Esophagus squamous epithelium (tissue), 5 donors: ENCODE measurements at regions not wholly inside any gene's neighbourhood (a gene's known extent, or its start where the extent isn't known, plus 50 kb on each side); places are given as distances from the start of the nearest gene placed in this dataset.

ENCODE experiments used
- DNase-seq: peaks from one replicate; lab custom pipeline; 2025; lab: John Stamatoyannopoulos, UW
- H3K27ac ChIP-seq, 4 donors: fragments of 200-600 bp; sonication (generic); one replicate each; pipeline ENCODE4 v1.5.1; 2016 to 2019; ENCODE audit warnings: mild to moderate bottlenecking in 1 of 4
- H3K27me3 ChIP-seq, 4 donors: fragments of 200-600 bp; sonication (generic); 1 replicate in 3 of 4; 2 replicates in 1 of 4; pipeline versions ENCODE4 v1.5.1 to v1.6.0; 2017 to 2021; ENCODE audit warnings: antibody characterized with exemption in 1 of 4
- H3K36me3 ChIP-seq, 3 donors: fragments of 200-600 bp; sonication (generic); one replicate each; pipeline ENCODE4 v1.5.1; 2016 to 2019
- H3K4me1 ChIP-seq, 3 donors: fragments of 200-600 bp; sonication (generic); one replicate each; pipeline ENCODE4 v1.5.1; 2017 to 2019
- H3K4me3 ChIP-seq, 4 donors: fragments of 200-600 bp; sonication (generic); 1 replicate in 3 of 4; 2 replicates in 1 of 4; pipeline ENCODE4 v1.5.1; 2016 to 2019; ENCODE audit warnings: mild to moderate bottlenecking in 2 of 4, moderate library complexity in 1 of 4
- H3K9me3 ChIP-seq, 3 donors: fragments of 200-600 bp; sonication (generic); one replicate each; pipeline ENCODE4 v1.5.1; 2016 to 2019
- POLR2A ChIP-seq, 4 donors: fragments of 450-650 bp; IDR thresholded peaks; one replicate each; pipeline ENCODE4 v1.6.1; 2017; ENCODE audit warnings: antibody characterized with exemption in 4 of 4, mild to moderate bottlenecking in 4 of 4, moderate library complexity in 3 of 4
- WGBS, 2 donors: methylation state at CpG; one replicate each; pipeline ENCODE4 v1.1.5; 2018; 5-methylcytosine and 5-hydroxymethylcytosine counted together
- intact Hi-C: fragments of 100-400 bp; cut with DNase I; formaldehyde crosslinking; loops from one replicate; pipeline ENCODE4 v1.15.0; 2022
- TF ChIP-seq, protein P1 (sequence below), 6 experiments: fragments of 450-650 bp in 4 of 6; fragments of 200-600 bp in 2 of 6; sonication (generic) in 2 of 6; IDR thresholded peaks; one replicate each; pipeline ENCODE4 v1.5.1; 2016 to 2019; ENCODE audit warnings: antibody characterized with exemption in 6 of 6, mild to moderate bottlenecking in 4 of 6, moderate library complexity in 4 of 6
- donor health status: DM: yes; HTN: yes; CAD: no.

DNA sequence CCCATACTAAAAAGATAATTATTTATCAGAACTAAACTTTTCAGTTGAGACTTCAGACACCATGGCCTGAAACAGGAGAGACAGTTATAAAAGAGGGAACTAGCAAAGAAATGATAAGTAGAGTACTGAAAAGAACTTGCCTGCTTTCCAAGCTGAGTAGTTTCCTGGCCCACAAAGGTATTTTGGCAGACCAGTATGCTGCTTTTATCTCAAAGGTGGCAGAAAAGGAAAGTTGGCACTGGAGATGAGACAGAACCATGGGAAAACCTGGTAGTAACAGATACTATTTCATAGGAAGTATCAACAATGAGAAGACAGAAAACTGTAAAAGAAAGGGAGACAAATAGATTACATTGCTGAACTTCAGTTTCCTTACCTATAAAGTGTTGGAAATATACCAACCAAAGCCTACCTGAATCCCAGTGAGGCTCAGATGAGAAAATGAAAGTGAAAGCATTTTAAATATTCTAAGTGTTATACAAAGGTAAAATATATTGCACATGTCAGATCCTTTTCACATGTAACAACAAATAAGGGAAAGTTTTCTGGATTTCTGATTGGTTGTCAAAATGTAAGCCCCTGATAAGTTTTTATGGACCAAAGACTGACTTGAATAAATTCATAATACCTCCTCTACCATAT, 155.3 kb upstream of the FSCB start:
- no peak for DNase-seq
- no peak overlapping the region for H3K4me3 ChIP-seq
- no peaks in the 10 kb centered on the region for H3K27me3 ChIP-seq
- H3K27ac ChIP-seq = no peak overlapping the region
- intact Hi-C loops = no loop called here
- TF ChIP-seq, protein P1, sequence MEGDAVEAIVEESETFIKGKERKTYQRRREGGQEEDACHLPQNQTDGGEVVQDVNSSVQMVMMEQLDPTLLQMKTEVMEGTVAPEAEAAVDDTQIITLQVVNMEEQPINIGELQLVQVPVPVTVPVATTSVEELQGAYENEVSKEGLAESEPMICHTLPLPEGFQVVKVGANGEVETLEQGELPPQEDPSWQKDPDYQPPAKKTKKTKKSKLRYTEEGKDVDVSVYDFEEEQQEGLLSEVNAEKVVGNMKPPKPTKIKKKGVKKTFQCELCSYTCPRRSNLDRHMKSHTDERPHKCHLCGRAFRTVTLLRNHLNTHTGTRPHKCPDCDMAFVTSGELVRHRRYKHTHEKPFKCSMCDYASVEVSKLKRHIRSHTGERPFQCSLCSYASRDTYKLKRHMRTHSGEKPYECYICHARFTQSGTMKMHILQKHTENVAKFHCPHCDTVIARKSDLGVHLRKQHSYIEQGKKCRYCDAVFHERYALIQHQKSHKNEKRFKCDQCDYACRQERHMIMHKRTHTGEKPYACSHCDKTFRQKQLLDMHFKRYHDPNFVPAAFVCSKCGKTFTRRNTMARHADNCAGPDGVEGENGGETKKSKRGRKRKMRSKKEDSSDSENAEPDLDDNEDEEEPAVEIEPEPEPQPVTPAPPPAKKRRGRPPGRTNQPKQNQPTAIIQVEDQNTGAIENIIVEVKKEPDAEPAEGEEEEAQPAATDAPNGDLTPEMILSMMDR (IDR thresholded peaks at IDR 0.05) = no peak
- TF ChIP-seq POLR2A (IDR thresholded peaks at IDR 0.05) = no peak
- no peaks in the 10 kb centered on the region for H3K4me1 ChIP-seq
- H3K36me3 ChIP-seq = no peaks in the 10 kb centered on the region
- H3K9me3 ChIP-seq = no peaks in the 10 kb centered on the region

DNA sequence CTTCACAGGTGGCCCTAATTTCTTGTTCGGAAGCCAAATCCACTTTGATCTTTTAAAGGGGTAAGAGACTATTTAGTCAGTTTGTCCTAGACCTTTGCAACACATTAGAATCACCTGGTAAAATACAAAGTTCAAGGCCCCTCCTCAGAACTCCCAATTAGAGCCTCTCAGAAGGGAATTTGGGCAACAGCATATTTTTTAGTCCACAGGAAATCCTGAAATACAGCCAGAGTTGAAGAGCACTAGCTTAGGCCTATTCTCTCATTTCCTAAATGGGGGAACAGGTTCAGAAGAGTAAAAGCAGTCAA, 151.3 kb upstream of the FSCB start:
- TF ChIP-seq POLR2A (IDR thresholded peaks at IDR 0.05) = no peak
- TF ChIP-seq, protein P1 (IDR thresholded peaks at IDR 0.05) = no peak
- no peak for DNase-seq
- 55 to 84% methylated on average over 1 of the region's 1 CpG for WGBS, 2 donors
- Histone ChIP-seq H3K4me1 (no peaks in the 10 kb centered on the region), H3K27ac (no peak overlapping the region), H3K27me3 (no peaks in the 10 kb centered on the region), H3K9me3 (no peaks in the 10 kb centered on the region), H3K36me3 (no peaks in the 10 kb centered on the region), H3K4me3 (no peak overlapping the region)
- intact Hi-C loops = no loop called here

DNA sequence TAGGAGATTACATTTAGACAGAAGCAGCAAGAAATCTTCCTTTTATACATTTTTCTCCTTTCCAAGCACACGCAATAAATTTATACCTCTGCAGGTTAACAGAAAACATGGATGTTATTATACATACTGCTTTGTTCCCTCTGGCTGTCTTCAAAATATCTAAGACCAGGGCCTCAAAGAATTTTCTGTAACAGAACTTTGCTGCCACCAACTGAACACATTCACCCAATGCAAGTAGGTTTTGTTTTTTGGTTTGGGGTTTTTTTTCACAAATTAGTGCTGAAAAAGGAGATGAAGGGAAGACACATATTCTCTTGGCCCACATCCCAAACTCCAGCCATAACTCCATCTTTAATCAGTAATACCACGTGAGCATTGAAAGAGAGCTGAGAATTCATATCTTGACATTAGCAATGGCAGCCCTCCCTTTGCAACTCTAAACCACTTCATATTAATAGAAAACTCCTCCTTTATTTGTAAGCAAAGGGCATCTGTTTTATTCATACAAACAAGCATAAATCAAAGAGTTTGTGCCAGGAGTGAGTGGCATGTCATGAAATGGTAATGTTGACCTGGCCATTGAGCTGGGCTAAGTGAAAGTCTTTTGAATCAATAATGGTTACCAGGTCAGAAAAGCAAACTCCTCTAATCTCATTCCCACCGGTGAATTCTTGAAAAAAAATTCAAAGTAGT, 150.8 kb upstream of the FSCB start:
- intact Hi-C loops = no loop called here
- Histone ChIP-seq H3K27me3 (no peaks in the 10 kb centered on the region), H3K4me1 (no peaks in the 10 kb centered on the region), H3K9me3 (no peaks in the 10 kb centered on the region), H3K4me3 (no peak overlapping the region), H3K36me3 (no peaks in the 10 kb centered on the region), H3K27ac (no peak overlapping the region)
- 24 to 39% methylated on average over 3 of the region's 3 CpGs for WGBS, 2 donors
- TF ChIP-seq POLR2A (IDR thresholded peaks at IDR 0.05) = no peak
- TF ChIP-seq, protein P1 (IDR thresholded peaks at IDR 0.05) = no peak
- DNase-seq = no peak

DNA sequence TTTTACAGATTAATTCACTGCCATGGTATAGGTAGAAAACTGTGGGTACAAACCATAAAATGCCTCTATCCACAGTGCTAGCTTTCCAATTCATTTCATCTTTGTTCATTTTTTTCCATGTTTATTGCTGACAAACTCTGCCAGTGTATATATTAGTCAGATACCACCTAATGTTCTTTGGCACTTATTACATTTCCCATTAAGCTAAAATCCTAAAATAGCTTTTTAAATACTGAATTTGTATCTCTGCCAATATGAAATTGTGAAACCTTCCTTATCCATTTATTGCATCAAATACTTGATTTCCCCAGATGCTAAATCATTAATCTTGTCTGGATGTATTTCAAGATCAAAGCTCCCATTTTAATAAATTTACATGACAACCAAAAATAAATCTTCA, 150.1 kb upstream of the FSCB start:
- no peak for TF ChIP-seq POLR2A (IDR thresholded peaks at IDR 0.05)
- TF ChIP-seq, protein P1 (IDR thresholded peaks at IDR 0.05) = no peak
- Histone ChIP-seq H3K27me3 (no peaks in the 10 kb centered on the region), H3K27ac (no peak overlapping the region), H3K36me3 (no peaks in the 10 kb centered on the region), H3K4me3 (no peak overlapping the region), H3K9me3 (no peaks in the 10 kb centered on the region), H3K4me1 (no peaks in the 10 kb centered on the region)
- intact Hi-C loops = no loop called here
- no peak for DNase-seq

DNA sequence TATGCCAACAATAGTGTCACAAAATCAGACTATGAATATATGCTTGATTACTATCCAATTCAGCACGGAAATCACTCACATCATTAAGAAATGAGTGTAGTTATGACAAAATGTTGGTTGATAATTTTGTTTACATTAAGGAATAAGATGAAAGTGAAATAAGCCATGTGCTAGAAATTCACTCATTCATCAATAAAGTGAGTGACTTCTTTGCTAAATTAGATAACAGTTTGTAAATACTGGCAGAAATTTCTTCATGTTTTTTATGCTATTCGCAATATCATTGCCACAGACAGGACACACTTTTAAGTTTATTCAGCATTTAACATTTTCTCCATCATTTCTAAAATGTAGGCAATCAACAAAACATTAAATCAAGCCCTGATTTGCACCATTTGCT, 147.5 kb upstream of the FSCB start:
- Histone ChIP-seq H3K4me1 (no peaks in the 10 kb centered on the region), H3K4me3 (no peak overlapping the region), H3K36me3 (no peaks in the 10 kb centered on the region), H3K27ac (no peak overlapping the region), H3K27me3 (no peaks in the 10 kb centered on the region), H3K9me3 (no peaks in the 10 kb centered on the region)
- DNase-seq = no peak
- intact Hi-C loops = no loop called here
- TF ChIP-seq, protein P1 (IDR thresholded peaks at IDR 0.05) = no peak
- no peak for TF ChIP-seq POLR2A (IDR thresholded peaks at IDR 0.05)
- 72 to 76% methylated on average over 2 of the region's 2 CpGs for WGBS, 2 donors
